ENCODE measurements at regions not wholly inside any gene's neighbourhood (a gene's known extent, or its start where the extent isn't known, plus 50 kb on each side); places are given as distances from the start of the nearest gene placed in this dataset.

- CTCF ChIA-PET (ENCODE audit: unreplicated experiment): no interaction called here
Measured at GRCh38 chr9:90027296-90027790, 422.5 kb downstream of the GADD45G start.

DNA sequence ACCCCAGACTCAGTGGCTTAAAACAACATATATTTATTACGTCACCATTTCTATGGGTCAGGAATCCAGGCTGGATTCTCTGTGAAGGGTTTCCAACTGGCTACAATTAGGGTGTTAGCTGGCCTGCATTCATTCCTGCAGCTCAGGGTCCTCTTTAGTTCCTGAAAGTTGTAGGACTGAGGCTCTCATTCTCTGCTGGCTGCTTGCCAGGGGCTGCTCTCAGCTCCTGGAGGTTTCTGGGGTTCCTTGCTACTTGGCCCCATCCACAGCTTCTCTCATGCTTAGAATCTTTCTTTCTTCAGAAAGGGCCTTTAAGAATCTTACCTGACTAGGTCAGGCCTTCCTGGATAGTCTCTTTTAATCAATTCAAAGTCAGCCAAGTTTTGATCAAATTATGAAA lies 424.6 kb downstream of the GADD45G start:
- no peak overlapping the region for H2AFZ ChIP-seq (ENCODE audit: low read length)
- H3K36me3 ChIP-seq (ENCODE audit: insufficient read depth, low read length): no peaks in the 10 kb centered on the region
- H3K79me2 ChIP-seq (ENCODE audit: insufficient read depth, low read depth, low read length): no peaks in the 10 kb centered on the region
- H3K9me3 ChIP-seq (ENCODE audit: low read length): no peaks in the 10 kb centered on the region
- H3K4me2 ChIP-seq (ENCODE audit: low read length): no peak overlapping the region
- TF ChIP-seq EZH2phosphoT487 (IDR thresholded peaks at IDR 0.05; ENCODE audit: borderline replicate concordance, low read depth, low read length): no peak
- TF ChIP-seq CTCF (conservative IDR thresholded peaks at IDR 0.05; ENCODE audit: low read length): no peak
- intact Hi-C loops (cut with micrococcal nuclease; ENCODE audit: unreplicated experiment): no loop called here
- CTCF ChIA-PET (ENCODE audit: unreplicated experiment): no interaction called here
- no TSS peak for BruUV-seq (replicated peaks)
- POLR2A ChIA-PET: no interaction called here
- no peak for DNase-seq (ENCODE audit: low spot score)
- no peaks in the 10 kb centered on the region for H4K20me1 ChIP-seq (ENCODE audit: insufficient read depth, low read length)
- H3K4me3 ChIP-seq (ENCODE audit: low read depth, low read length, poor library complexity, severe bottlenecking): no peak overlapping the region
- H3K9me2 ChIP-seq (ENCODE audit: insufficient read depth, low read length): no peaks in the 10 kb centered on the region
- H3K27ac ChIP-seq (ENCODE audit: low read depth, low read length, poor library complexity, severe bottlenecking): no peak overlapping the region
- peaks cover 14% of the 10 kb centered on the region for H3K4me1 ChIP-seq (ENCODE audit: insufficient read depth, low read length, poor library complexity, severe bottlenecking)

More at GRCh38 chr9:90027296-90027790, 422.5 kb downstream of the GADD45G start:
- no peaks in the 10 kb centered on the region for H4K20me1 ChIP-seq (ENCODE audit: insufficient read depth, low read length)
- no peaks in the 10 kb centered on the region for H3K9me2 ChIP-seq (ENCODE audit: insufficient read depth, low read length)
- H3K36me3 ChIP-seq (ENCODE audit: insufficient read depth, low read length): no peaks in the 10 kb centered on the region
- intact Hi-C loops (cut with micrococcal nuclease; ENCODE audit: unreplicated experiment): no loop called here
- H3K9me3 ChIP-seq (ENCODE audit: low read length): no peaks in the 10 kb centered on the region
- H2AFZ ChIP-seq (ENCODE audit: low read length): no peak overlapping the region
- no peak overlapping the region for H3K4me3 ChIP-seq (ENCODE audit: low read depth, low read length, poor library complexity, severe bottlenecking)
- H3K4me1 ChIP-seq (ENCODE audit: insufficient read depth, low read length, poor library complexity, severe bottlenecking): peaks cover 25% of the 10 kb centered on the region
- H3K79me2 ChIP-seq (ENCODE audit: insufficient read depth, low read depth, low read length): no peaks in the 10 kb centered on the region
- H3K27ac ChIP-seq (ENCODE audit: low read depth, low read length, poor library complexity, severe bottlenecking): no peak overlapping the region
- no peak for DNase-seq (ENCODE audit: low spot score)
- no TSS peak for BruUV-seq (replicated peaks)
- POLR2A ChIA-PET: interaction anchor here (0.6 kb wide), 1 partner anchor 74 kb away, joined by 5 read pairs; no protein-coding TSS in a partner anchor
- TF ChIP-seq CTCF (conservative IDR thresholded peaks at IDR 0.05; ENCODE audit: low read length): no peak
- H3K4me2 ChIP-seq (ENCODE audit: low read length): no peak overlapping the region

DNA sequence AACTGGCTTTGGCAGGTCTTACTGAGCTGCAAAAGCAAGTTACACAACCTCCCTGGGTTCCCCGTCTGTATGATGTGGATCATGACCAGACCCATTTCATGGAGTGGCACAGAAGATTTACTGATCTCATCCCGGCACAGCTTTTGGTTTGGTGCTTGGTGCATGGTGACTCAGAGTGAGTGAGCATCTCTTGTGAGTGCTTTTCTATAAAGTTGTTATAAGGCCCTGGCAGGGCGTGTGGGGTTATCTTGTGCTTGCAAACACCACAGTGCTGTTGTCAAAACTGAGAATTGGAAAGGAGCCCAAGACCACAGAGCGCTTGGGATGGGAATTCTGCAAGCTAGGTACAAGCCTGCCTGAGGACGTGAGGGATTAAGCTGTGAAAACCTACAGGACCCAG lies 425.2 kb downstream of the GADD45G start:
- DNase-seq (ENCODE audit: low spot score): no peak
- no peak overlapping the region for H3K4me2 ChIP-seq (ENCODE audit: low read length)
- no peak overlapping the region for H3K4me3 ChIP-seq (ENCODE audit: low read depth, low read length, poor library complexity, severe bottlenecking)
- H2AFZ ChIP-seq (ENCODE audit: low read length): no peak overlapping the region
- ChIA-PET POLR2A (no interaction called here), CTCF (ENCODE audit: unreplicated experiment) (no interaction called here)
- BruUV-seq (replicated peaks): no TSS peak
- H3K4me1 ChIP-seq (ENCODE audit: insufficient read depth, low read length, poor library complexity, severe bottlenecking): peaks cover 8% of the 10 kb centered on the region
- H3K27ac ChIP-seq (ENCODE audit: low read depth, low read length, poor library complexity, severe bottlenecking): no peak overlapping the region
- H3K9me2 ChIP-seq (ENCODE audit: insufficient read depth, low read length): no peaks in the 10 kb centered on the region
- intact Hi-C loops (cut with micrococcal nuclease; ENCODE audit: unreplicated experiment): no loop called here
- H3K36me3 ChIP-seq (ENCODE audit: insufficient read depth, low read length): no peaks in the 10 kb centered on the region
- H3K79me2 ChIP-seq (ENCODE audit: insufficient read depth, low read depth, low read length): no peaks in the 10 kb centered on the region
- H3K9me3 ChIP-seq (ENCODE audit: low read length): no peaks in the 10 kb centered on the region
- H4K20me1 ChIP-seq (ENCODE audit: insufficient read depth, low read length): no peaks in the 10 kb centered on the region
- TF ChIP-seq EZH2phosphoT487 (IDR thresholded peaks at IDR 0.05; ENCODE audit: borderline replicate concordance, low read depth, low read length) (no peak), CTCF (conservative IDR thresholded peaks at IDR 0.05; ENCODE audit: low read length) (no peak)

All from OCI-LY7 (cell line).